Central memory CD8-positive, alpha-beta T cell (primary cell): ENCODE measurements at regions not wholly inside any gene's neighbourhood (a gene's known extent, or its start where the extent isn't known, plus 50 kb on each side); places are given as distances from the start of the nearest gene placed in this dataset.
"Not testable (repeated sequence)": the region's sequence is repeated elsewhere in the genome, so short reads cannot be mapped to it uniquely, and the experiment has no call there.

Experiments
- ATAC-seq: fragments of 150-1000 bp; cut with Tn5 transposase; replicated peaks from 2 replicates; pipeline ENCODE4 v1.10.0; 2022; ENCODE audit warnings: mild to moderate bottlenecking, moderate FRiP score, moderate number of reproducible peaks; ENCODE audit not compliant: poor library complexity, severe bottlenecking; ENCODE audit errors: extremely low read depth
- DNase-seq, 2 donors: peaks; one replicate each; pipeline ENCODE4 v3.0.0; 2021; ENCODE audit warnings: low spot score in 2 of 2
- H3K27ac Mint-ChIP-seq: one replicate; pipeline ENCODE4 v1.8.0; 2022; ENCODE audit warnings: low read depth, mild to moderate bottlenecking, moderate library complexity, mixed read lengths
- H3K27me3 Mint-ChIP-seq: one replicate; pipeline ENCODE4 v1.8.0; 2022; ENCODE audit warnings: mixed read lengths
- H3K36me3 Mint-ChIP-seq: one replicate; pipeline ENCODE4 v1.8.0; 2022; ENCODE audit warnings: mild to moderate bottlenecking, moderate library complexity, mixed read lengths; ENCODE audit not compliant: insufficient read depth
- H3K4me1 Mint-ChIP-seq: one replicate; pipeline ENCODE4 v1.8.0; 2022; ENCODE audit warnings: mixed read lengths
- H3K4me3 Mint-ChIP-seq: one replicate; pipeline ENCODE4 v1.8.0; 2022; ENCODE audit warnings: mild to moderate bottlenecking, moderate library complexity, mixed read lengths
- H3K9me3 Mint-ChIP-seq: one replicate; pipeline ENCODE4 v1.8.0; 2022; ENCODE audit warnings: mixed read lengths

DNA sequence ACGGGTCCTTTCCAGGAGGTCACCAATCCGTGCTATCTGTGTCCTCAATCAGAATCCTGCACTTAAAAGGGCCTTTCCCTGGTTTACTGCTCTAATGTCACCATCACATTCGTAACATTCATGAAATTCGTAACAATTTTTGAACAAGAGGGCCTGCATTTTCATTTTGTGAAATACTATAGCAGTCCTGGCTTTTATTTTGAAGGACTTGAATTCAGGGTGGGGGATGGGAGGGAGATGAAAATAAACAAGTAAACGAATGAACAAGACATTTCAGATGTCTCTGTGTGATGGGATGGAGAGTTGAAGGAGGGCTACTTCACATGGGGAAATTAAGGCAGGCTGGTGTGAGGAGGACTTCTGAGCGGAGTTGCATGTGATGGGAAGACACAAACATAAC, 281.0 kb downstream of the TSHZ3 start:
- Mint-ChIP-seq H3K4me1 (no peaks in the 10 kb centered on the region), H3K9me3 (no peaks in the 10 kb centered on the region), H3K36me3 (no peaks in the 10 kb centered on the region), H3K4me3 (no peak overlapping the region), H3K27me3 (peaks cover 67% of the 10 kb centered on the region), H3K27ac (no peak overlapping the region)
- DNase-seq (no peak), ATAC-seq (no peak)

- Mint-ChIP-seq H3K27me3 (peaks cover 67% of the 10 kb centered on the region), H3K9me3 (no peaks in the 10 kb centered on the region), H3K36me3 (no peaks in the 10 kb centered on the region), H3K4me3 (no peak overlapping the region), H3K27ac (no peak overlapping the region), H3K4me1 (no peaks in the 10 kb centered on the region)
- DNase-seq (no peak), ATAC-seq (no peak)
Measured at GRCh38 chr19:31066385-31066784, 282.9 kb downstream of the TSHZ3 start.

DNA sequence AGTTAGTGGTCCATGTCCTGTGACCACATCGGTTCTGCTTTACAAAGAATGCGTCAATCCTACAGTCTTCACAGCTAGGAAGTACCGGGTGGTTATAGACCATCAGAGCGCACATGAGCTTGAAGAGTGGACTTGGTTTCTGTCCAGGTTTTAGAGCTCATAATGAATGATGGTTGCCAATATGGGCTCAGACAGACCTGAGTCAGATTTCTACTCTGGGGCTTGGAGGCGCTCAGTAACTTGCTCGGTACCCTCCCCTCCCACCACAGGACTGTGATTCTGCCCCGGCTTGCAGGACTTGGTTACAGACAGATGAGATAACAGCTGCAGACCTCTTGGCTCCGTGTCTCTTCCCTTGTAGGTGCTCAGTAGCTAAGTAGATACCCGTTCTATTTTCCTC, 284.7 kb downstream of the TSHZ3 start:
- Mint-ChIP-seq H3K27ac (no peak overlapping the region), H3K9me3 (no peaks in the 10 kb centered on the region), H3K27me3 (peaks cover 52% of the 10 kb centered on the region), H3K4me3 (no peak overlapping the region), H3K4me1 (no peaks in the 10 kb centered on the region), H3K36me3 (no peaks in the 10 kb centered on the region)
- no peak for DNase-seq
- ATAC-seq, result no peak

GRCh38 chr19:31058676-31059340, 290.4 kb downstream of the TSHZ3 start:
- Mint-ChIP-seq H3K27me3 (peaks cover 41% of the 10 kb centered on the region), H3K27ac (no peak overlapping the region), H3K36me3 (no peaks in the 10 kb centered on the region), H3K4me1 (no peaks in the 10 kb centered on the region), H3K4me3 (no peak overlapping the region), H3K9me3 (no peaks in the 10 kb centered on the region)
- no peak for ATAC-seq
- no peak for DNase-seq

GRCh38 chr19:31057476-31057875, 291.8 kb downstream of the TSHZ3 start:
- no peaks in the 10 kb centered on the region for H3K4me1 Mint-ChIP-seq
- H3K9me3 Mint-ChIP-seq, result no peaks in the 10 kb centered on the region
- DNase-seq, result no peak
- ATAC-seq, result no peak
- no peak overlapping the region for H3K4me3 Mint-ChIP-seq
- peaks cover 35% of the 10 kb centered on the region for H3K27me3 Mint-ChIP-seq
- no peaks in the 10 kb centered on the region for H3K36me3 Mint-ChIP-seq
- no peak overlapping the region for H3K27ac Mint-ChIP-seq

DNA sequence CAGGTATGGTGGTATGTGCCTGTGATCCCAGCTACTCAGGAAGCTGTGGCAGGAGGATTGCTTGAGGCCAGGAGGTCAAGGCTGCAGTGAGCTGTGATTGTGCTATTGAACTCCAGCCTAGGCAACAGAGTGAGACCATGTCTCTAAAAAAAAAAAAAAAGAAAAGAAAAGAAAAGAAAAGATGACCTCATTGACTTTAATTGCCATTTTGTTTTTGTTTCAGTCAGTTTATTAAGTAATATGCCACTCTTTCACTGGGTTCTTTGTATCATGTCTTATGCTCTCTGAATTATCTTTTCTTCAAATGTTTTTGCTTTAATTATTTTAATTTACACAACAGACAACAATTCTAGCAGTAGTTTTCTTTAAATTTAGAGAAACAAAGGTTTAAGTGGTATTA, 293.8 kb downstream of the TSHZ3 start:
- Mint-ChIP-seq H3K27me3 (peaks cover 25% of the 10 kb centered on the region), H3K4me1 (no peaks in the 10 kb centered on the region), H3K4me3 (no peak overlapping the region), H3K27ac (no peak overlapping the region), H3K9me3 (no peaks in the 10 kb centered on the region), H3K36me3 (no peaks in the 10 kb centered on the region)
- DNase-seq, result no peak
- ATAC-seq, result no peak

GRCh38 chr19:31054430-31054829, 294.8 kb downstream of the TSHZ3 start:
- Mint-ChIP-seq H3K27me3 (peaks cover 25% of the 10 kb centered on the region), H3K36me3 (no peaks in the 10 kb centered on the region), H3K4me3 (no peak overlapping the region), H3K4me1 (no peaks in the 10 kb centered on the region), H3K9me3 (no peaks in the 10 kb centered on the region), H3K27ac (no peak overlapping the region)
- no peak for ATAC-seq
- no peak for DNase-seq

DNA sequence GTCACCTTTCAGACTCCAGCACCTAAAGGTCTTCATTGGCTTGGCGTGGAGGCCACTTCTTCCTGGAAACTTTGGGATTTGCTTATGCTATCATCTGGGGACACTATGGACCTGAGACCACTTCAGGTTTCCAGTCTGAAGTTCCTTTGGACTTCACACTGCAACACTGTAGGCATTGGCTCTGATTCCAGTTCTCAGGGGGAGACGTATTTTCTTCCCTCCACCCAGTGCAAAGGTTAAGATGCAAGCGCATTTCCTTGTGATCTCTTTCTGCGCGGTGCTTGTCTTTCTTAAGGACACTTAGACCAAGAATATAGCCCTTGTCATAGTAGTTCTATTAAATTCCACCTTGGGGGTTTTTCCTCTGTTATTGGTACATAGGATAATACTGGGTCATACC, 299.8 kb downstream of the TSHZ3 start:
- H3K36me3 Mint-ChIP-seq, result no peaks in the 10 kb centered on the region
- no peaks in the 10 kb centered on the region for H3K4me1 Mint-ChIP-seq
- H3K9me3 Mint-ChIP-seq, result no peaks in the 10 kb centered on the region
- DNase-seq (no peak), ATAC-seq (no peak)
- no peak overlapping the region for H3K4me3 Mint-ChIP-seq
- H3K27me3 Mint-ChIP-seq, result peaks cover 14% of the 10 kb centered on the region
- H3K27ac Mint-ChIP-seq, result no peak overlapping the region

GRCh38 chr19:31046024-31046423, 303.2 kb downstream of the TSHZ3 start:
- Mint-ChIP-seq H3K9me3 (no peaks in the 10 kb centered on the region), H3K27ac (no peak overlapping the region), H3K4me1 (no peaks in the 10 kb centered on the region), H3K36me3 (no peaks in the 10 kb centered on the region), H3K4me3 (no peak overlapping the region), H3K27me3 (no peaks in the 10 kb centered on the region)
- DNase-seq (no peak), ATAC-seq (no peak)

DNA sequence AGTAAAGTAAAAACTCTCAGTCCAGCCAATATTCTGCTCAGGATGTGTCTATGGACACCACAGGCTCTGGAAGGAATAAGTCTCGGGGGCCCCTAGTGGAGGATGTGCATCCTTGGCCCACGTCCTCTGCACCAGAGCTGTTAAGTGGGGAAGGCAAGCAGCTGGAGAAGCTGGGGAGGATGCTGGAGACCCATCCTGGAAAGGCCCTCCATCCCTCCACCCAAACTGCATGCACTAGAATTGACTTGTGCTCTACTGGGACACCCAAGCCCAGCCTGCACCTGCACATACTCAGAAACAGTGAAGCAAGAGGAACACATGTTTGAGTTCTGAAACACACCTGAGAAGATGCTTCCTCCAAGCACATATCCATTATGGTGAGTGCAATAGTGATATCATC, 307.8 kb downstream of the TSHZ3 start:
- Mint-ChIP-seq H3K9me3 (no peaks in the 10 kb centered on the region), H3K4me3 (no peak overlapping the region), H3K27me3 (peaks cover 26% of the 10 kb centered on the region), H3K4me1 (no peaks in the 10 kb centered on the region), H3K27ac (no peak overlapping the region), H3K36me3 (no peaks in the 10 kb centered on the region)
- DNase-seq (no peak), ATAC-seq (no peak)

- ATAC-seq (no peak), DNase-seq (no peak)
- H3K27ac Mint-ChIP-seq, result no peak overlapping the region
- peaks cover 6% of the 10 kb centered on the region for H3K9me3 Mint-ChIP-seq
- no peaks in the 10 kb centered on the region for H3K4me1 Mint-ChIP-seq
- no peak overlapping the region for H3K4me3 Mint-ChIP-seq
- H3K36me3 Mint-ChIP-seq, result no peaks in the 10 kb centered on the region
- peaks cover 39% of the 10 kb centered on the region for H3K27me3 Mint-ChIP-seq
Measured at GRCh38 chr19:31039151-31039550, 310.1 kb downstream of the TSHZ3 start.

- no peaks in the 10 kb centered on the region for H3K4me1 Mint-ChIP-seq
- H3K27ac Mint-ChIP-seq, result no peak overlapping the region
- H3K36me3 Mint-ChIP-seq, result peaks cover 2% of the 10 kb centered on the region
- H3K4me3 Mint-ChIP-seq, result no peak overlapping the region
- peaks cover 39% of the 10 kb centered on the region for H3K27me3 Mint-ChIP-seq
- DNase-seq (no peak), ATAC-seq (no peak)
- peaks cover 6% of the 10 kb centered on the region for H3K9me3 Mint-ChIP-seq
Measured at GRCh38 chr19:31037286-31037980, 311.8 kb downstream of the TSHZ3 start.

- not testable (repeated sequence) for H3K9me3 Mint-ChIP-seq, ATAC-seq, DNase-seq, H3K4me3 Mint-ChIP-seq, H3K36me3 Mint-ChIP-seq, H3K27ac Mint-ChIP-seq, H3K4me1 Mint-ChIP-seq
- peaks cover 36% of the 10 kb centered on the region for H3K27me3 Mint-ChIP-seq
Measured at GRCh38 chr19:31031455-31031854, 317.8 kb downstream of the TSHZ3 start.
